SKM-1 treated with dmso at 0.1 percent for 144 hours (cell line): ENCODE measurements at regions not wholly inside any gene's neighbourhood (a gene's known extent, or its start where the extent isn't known, plus 50 kb on each side); places are given as distances from the start of the nearest gene placed in this dataset.
"Not testable (repeated sequence)": the region's sequence is repeated elsewhere in the genome, so short reads cannot be mapped to it uniquely, and the experiment has no call there.

Experiments used
- DNase-seq: peaks from one replicate; lab custom pipeline; 2025; ENCODE audit not compliant: unreplicated experiment; lab: John Stamatoyannopoulos, UW

DNA sequence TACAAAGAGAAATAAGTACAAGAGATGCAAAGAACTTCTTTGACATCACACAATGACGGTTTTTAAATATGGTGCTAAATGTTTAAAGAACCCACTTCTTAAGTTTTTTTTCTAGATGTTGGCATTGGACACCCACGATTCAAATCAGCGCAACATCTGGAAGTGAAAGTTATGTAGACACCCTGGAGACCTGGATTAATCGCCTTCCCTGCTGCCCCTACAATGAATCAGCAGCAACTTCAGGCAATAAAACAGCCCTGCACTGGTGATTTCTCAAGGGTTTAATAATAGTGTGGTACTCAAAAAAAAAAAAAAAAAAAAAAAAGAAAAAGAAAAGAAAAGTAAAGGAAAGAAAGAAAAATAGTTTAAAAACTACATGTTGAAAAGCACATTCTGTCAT, 248.3 kb downstream of the NUF2 start:
- DNase-seq: no peak

DNA sequence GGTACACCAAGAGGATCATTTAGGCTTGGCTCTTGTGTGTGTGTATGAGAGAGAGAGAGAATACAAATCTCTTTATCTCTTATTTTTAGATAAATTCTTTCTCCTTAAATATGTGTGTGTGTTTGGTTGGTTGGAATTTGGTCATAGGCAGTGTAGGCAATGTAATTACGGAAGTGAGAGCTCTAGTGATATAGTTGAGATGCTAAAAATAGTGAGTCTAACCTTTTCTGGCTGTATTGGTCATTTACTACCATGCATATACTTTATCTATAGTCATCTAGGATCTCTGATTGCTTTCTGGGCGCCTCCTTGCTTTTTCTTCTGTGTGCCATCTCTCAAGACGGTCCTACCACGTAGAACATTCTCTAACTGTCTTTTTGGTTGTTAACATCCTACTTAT, 250.2 kb downstream of the NUF2 start:
- no peak for DNase-seq

DNA sequence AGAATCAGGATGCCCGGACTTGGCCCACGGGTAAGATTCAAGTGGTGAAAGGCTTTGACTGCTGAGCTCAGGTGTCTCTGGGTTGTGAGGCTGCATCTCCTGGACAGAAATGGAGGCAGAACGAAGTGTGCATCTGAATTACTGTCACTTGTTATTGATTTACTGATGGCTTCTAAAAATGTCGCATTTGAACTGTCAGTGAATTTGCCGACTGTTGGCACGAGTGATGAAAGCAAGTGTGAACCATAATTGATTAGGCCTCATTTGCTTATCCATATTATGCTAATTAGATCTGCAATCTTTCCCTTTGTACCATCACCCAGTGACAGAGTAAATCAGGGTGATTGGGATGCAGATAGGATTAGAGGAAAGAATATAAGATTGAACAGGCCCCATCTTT, 252.4 kb downstream of the NUF2 start:
- DNase-seq: no peak

DNA sequence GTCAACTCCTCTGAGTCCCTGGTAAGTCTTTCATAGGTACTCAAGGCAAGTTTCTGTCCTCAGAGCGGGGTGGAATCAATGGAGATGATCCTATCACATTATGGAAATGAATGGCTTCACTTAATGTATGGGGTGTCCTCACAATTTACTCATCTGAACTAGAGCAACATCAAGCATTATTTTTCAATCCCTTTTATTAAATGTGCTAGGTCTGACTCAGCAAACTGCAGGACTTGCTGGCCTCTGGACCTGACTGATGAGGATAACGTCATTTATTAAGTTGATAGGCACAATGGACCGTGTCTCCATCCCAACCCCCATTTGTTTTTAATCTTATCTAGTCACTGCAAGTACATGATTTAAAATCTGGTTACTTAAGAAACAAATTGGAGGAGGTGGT, 259.2 kb downstream of the NUF2 start:
- DNase-seq: no peak

DNA sequence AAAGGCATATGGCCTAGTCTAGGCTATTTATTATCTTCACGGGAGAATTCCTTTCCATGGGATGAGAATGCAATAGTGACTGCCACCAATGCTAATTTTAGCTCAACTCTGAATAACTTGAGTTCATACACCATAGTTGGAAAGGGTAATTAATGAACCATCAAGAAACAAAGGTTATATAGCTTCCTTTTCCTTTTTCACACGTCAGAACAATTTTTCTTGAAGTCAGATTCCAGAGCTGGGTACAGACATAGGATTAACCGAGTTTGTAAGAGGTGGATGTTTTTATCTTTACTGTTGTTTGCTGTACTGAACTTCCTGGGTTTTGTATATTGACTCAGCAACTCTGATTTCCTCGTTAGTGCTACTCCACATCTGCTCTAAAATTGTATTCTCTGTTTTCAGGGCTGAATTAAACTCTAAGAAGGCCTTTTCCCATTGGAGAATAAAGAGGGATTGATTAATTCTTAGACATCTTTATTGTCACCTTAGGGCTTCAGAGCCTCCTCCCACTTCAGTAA, 262.0 kb downstream of the NUF2 start:
- DNase-seq: no peak

DNA sequence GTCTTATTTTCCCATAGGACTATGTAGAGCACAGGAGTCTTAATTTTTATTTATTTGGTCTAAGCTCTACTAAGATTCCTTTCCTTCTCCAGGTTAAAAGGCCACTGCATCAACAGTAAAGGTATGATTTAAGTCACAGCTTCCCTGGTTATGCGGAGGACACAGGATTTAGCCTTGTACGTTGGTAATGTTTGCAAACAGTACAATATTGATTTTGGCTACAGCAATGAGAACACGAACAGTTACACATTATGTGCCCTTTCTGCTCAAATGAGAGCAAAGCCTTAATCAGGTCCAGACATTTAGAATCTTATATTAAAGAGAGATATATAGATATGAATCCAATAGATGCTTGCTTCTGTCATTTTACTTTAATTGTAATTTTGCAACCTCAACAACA, 264.0 kb downstream of the NUF2 start:
- no peak for DNase-seq

DNA sequence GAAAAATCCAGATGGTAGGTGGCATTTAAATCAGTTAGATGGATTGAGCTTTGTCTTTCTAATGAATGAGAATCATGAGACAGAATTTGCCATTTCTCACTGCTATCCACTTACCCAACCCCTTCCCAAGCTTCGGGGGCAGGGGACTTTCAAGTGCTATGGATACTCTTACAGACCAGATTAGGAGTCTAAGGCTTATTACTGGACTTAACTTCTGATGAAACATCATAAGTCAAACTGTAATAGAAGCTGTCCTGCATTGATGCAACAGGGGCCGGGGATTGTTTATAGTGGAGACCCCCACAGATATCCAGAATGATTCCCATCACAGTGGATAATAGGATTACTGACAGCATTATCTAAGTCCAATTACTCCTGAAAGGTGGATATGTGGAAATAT, 267.0 kb downstream of the NUF2 start:
- DNase-seq: no peak

DNA sequence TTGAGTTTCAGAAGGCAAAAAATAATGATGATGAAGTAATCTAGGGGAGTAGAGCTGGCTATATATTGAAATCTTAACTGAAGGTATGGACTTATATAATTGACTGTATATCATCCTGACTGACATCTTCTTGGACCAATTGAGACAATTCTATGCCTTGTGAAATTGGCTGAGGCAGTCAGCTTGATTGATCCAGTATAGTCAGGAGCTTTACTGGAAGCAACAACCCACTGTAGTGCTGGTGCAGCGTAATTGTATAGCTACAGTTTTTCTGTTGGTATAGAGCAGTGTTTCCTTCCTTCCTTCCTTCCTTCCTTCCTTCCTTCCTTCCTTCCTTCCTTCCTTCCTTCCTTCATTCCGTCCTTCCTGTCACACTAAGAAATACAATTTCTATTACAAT, 268.0 kb downstream of the NUF2 start:
- DNase-seq: no peak

DNA sequence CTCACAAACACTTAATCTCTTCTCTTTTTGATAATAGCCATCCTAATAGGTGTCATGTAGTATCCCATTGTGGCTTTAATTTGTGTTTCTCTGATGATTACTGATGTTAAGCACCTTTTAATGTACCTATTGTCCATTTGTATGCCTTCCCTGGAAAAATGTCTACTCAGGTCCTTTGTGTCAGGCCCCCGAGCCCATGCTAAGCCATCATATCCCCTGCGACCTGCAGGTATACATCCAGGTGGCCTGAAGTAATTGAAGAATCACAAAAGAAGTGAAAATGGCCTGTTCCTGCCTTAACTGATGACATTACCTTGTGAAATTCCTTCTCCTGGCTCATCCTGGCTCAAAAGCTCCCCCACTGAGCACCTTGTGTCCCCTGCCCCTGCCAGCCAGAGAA, 269.4 kb downstream of the NUF2 start:
- DNase-seq: not testable (repeated sequence)

DNA sequence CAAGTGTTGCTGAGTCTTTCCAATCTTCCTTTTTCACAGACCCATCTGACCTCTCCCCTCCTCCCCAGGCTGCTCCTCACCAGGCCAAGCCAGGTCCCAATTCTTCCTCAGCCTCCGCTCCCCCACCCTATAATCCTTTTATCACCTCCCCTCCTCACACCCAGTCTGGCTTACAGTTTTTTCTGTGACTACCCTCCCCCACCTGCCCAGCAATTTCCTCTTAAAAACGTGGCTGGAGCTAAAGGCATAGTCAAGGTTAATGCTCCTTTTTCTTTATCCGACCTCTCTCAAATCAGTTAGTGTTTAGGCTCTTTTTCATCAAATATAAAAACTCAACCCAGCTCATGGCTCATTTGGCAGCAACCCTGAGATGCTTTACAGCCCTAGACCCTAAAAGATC, 270.9 kb downstream of the NUF2 start:
- not testable (repeated sequence) for DNase-seq

DNA sequence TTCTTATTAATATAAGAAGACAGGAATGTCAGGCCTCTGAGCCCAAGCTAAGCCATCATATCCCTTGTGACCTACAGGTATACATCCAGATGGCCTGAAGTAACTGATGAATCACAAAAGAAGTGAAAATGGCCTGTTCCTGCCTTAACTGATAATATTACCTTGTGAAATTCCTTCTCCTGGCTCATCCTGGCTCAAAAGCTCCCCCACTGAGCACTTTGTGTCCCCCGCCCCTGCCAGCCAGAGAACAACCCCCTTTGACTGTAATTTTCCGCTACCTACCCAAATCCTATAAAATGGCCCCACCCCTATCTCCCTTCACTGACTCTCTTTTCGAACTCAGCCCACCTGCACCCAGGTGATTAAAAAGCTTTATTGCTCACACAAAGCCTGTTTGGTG, 274.4 kb downstream of the NUF2 start:
- DNase-seq: not testable (repeated sequence)

DNA sequence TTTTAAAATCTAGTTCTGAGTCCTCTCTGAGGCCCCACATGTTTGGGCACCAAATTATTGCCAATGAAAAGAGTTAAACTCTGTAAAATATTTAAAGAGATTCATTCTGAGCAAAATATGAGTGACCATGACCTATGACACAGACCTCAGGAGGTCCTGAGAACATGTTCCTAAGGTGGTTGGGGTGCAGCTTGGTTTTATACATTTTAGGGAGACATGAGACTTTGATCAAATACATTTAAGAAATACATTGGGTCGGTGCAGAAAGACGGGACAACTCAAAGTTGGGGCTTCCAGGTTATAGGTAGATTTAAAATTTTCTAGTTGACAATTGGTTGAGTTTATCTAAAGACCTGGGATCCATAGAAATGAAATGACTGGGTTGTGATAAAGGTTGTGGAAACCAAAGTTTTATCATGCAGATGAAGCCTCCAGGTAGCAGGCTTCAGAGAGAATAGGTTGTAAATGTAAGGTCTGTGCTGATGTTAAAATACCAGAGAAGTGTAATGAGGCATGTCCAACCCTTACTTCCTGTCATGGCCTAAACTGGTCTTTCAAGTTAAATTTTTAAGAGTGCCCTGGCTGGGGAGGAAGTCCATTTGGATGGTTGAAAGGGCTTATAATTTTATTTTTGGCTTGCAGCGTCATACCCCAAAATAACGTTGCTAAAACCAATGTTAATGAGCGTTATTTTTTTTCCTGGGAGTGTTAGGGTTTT, 274.9 kb downstream of the NUF2 start:
- no peak for DNase-seq

DNA sequence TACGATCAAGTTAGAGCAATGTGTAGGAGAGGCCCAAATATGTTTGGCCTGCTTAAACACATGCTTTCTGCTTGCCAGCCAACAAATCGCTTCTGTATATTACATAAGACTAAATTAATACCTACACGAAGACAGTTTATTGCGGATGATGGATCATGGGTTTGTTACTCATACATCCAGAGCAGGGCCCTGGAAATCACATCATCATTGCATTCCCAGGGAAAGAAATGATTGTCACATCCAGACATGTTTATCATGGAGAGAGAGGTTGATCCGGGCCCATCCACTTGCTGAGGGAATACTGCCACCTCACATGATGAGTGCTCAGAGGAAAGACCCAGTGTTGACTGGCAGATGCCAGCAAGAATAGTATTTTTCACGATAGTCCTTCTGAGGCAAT, 282.6 kb downstream of the NUF2 start:
- DNase-seq: no peak

DNA sequence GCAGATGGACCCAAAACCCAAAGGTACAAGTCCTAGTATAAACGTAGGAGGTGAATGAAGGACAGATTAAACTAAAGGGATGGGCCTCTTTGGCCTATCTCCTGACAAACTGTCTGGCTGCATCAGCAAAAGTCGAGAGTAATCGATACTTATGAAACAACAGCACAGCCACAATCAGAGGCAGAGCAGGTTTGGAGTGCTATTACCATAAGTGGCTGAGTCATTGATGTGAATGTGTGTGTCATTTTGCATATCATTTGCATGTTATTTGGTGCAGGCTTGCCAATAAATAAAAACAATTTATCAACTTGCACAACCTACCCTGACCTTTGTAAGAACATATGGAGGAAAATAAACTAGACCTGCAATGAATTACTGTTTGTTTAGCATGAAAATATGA, 283.1 kb downstream of the NUF2 start:
- DNase-seq: no peak

DNA sequence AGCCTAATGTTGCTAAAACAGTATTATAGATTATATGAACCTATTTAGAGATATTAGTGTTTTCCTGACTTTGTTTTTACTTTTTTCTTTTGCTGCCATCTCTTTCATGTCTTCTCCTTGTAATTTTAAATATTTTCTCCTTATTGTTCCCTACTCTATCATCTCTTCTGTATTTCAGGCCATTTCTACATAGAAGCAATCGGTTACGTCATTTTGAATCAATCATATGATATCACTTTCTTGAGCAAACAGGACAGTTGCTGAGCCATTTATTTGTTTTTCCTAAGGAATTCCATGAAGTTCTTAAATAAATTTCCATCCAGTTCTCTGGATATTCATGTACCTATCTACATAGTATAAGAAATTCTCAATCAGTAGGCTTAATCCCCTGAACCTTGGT, 287.2 kb downstream of the NUF2 start:
- DNase-seq: no peak

DNA sequence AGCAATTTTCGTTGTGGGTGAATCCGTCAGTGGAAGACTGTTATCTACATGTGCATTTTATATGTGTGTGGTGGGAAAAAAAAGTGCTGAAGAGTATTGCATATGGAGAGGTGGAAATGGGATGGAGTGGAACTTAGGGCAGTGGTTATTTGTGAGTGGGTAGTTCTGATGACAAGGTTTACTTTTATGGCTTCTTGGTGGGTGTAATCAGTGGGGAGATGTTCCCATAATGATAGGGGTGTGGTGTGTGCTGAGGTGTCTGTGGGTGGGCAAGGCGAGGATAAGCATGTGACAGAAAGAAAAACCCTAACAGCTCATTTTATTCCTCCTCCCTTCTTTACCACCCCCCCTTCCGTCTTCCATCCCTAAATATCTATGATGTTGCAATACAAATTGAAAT, 288.1 kb downstream of the NUF2 start:
- DNase-seq: no peak

DNA sequence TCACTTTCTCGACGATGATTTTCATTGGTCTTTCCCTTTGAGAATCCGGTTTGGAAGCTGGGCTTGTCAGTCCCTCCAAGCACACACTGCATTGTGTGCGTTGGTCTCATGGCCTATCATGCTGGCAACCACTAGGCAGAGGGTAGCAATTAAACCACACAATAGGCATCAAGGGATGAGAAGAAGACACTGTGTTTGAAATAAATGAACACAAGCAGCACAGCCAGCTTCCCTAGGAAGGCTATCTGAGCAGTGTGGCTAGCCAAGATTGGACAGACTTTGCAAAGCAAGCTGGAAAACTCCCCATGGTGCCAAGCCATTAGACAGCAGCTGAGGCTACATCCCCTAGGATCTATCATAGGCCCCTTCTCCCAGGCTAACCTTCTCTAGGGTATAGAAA, 288.7 kb downstream of the NUF2 start:
- DNase-seq: no peak

DNA sequence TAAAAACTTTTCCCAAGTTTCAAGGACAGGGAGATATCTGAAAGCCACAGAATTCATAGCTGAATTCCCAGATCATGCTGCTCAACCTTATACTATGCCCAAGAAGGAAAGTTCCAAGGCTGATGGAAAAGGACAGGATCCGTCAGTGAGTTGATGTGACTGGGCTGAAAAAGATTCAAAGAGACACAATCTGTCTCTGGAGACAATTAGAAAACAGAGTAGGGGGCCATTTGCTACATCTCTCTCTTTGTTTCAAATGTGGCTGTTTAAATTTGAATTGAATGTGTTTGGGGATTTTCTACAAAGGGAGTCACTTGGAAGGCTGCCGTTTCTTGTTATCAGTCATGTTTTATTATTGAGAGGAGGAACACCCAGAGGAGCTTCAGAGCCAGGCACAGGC, 292.6 kb downstream of the NUF2 start:
- DNase-seq: no peak

DNA sequence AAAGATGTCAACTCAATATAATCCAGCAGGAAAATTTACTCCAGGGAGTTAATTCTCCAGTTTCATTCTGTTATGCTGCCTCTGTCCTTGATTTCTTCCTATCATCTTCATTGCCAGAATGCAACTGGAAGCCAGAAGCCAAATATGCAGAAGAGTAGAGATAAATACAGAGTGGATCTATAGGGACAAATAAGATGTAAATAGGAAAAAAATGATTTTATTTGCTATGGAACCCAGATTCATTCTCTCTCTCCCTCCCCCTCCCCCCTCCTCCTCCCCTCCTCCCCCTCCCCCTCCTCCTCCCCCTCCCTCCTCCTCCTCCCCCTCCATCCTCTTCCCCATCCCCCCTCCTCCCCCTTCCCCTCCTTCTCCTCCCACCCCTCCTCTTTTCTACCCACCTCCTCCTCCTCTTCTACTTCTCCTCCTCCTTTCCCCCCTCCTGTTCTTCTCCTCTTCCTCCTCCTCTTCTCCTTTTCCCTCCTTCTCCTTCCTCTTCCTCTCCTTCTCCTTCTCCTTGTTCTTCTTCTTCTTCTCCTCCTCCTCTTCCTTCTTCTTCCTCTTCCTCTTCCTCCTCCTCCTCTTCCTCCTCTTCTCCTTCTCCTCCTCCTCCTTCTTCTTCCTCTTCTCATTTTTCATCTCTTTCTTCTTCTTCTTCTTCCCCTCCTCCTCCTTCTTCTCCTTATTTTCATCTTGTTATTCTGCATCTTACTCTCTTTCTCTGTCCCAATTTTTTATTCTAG, 306.4 kb downstream of the NUF2 start:
- no peak for DNase-seq

DNA sequence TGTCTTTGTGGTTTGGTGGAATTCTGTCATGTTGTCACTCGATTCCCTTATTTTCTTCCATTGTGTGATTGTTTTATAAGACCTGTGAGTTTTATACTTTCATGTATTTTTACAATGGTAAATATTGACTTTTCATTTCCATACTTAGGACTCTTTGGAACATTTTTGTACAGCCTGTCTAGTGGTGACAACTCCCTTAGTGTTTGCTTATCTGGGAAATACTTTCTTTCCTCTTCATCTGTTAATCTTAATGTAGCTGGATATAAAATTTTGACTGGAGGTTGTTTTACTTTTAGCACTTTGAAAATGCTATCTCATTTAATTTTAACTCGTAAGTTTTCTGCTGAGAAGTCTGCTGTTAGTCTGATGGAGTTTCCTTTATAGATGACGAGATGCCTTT, 310.5 kb downstream of the NUF2 start:
- no peak for DNase-seq

DNA sequence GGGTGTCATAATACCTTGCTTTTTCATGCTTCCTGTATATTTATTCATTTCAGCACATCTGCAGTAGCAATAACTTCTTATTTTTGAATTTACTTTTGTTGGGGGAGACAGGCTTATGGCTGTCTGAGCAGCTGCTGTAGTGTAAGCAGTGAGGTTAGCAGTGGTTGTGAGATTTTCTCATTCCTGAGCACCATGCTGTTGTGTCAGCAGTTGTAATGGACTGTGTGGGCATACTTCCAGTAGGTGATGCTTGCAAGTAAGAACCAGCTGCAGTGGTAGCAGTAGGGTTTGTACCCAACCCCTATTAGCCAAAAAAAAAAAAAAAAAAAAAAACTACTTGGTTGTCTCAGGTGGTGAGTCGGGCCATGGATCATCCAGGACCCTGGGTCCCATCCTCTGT, 311.6 kb downstream of the NUF2 start:
- DNase-seq: no peak

DNA sequence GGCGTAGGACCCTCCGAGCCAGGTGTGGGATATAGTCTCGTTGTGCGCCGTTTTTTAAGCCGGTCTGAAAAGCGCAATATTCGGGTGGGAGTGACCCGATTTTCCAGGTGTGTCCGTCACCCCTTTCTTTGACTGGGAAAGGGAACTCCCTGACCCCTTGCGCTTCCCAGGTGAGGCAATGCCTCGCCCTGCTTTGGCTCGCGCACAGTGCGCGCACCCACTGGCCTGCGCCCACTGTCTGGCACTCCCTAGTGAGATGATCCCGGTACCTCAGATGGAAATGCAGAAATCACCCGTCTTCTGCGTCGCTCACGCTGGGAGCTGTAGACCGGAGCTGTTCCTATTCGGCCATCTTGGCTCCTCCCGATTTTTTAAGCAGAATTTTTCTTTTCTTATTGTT, 323.9 kb downstream of the NUF2 start:
- DNase-seq: not testable (repeated sequence)

DNA sequence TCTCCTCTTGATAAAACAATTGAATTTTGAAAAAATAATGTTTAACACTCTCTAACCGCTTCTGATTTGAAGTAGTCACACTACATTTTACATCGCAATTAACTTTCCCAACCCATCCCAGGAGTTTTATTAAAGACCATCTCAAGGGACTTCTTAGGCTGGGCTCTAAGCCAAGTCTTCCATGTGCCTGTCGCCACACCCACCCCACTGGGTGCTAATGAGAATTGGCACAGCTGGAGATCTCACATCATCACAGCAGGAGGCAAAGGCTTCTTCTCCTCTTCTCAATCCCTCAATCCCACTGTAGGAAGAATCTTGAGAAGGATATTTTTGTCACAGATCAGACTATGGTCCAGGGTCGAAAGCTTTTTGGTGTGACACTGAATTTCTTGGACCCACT, 328.9 kb downstream of the NUF2 start:
- DNase-seq: no peak
